DMS153 treated with DMSO at 0.1 percent for 48 hours (cell line): ENCODE measurements at regions not wholly inside any gene's neighbourhood (a gene's known extent, or its start where the extent isn't known, plus 50 kb on each side); places are given as distances from the start of the nearest gene placed in this dataset.
"Not testable (repeated sequence)": the region's sequence is repeated elsewhere in the genome, so short reads cannot be mapped to it uniquely, and the experiment has no call there.

Experiments used
- DNase-seq: peaks from one replicate; lab custom pipeline; 2025; ENCODE audit not compliant: unreplicated experiment; lab: John Stamatoyannopoulos, UW

GRCh38 chrX:94329182-94329581, 655.2 kb downstream of the FAM133A start:
- DNase-seq, result no peak

- not testable (repeated sequence) for DNase-seq
Measured at GRCh38 chrX:94341730-94342129, 667.7 kb downstream of the FAM133A start.

GRCh38 chrX:94361241-94361640, 687.2 kb downstream of the FAM133A start:
- DNase-seq, result no peak

GRCh38 chrX:94365736-94366135, 691.7 kb downstream of the FAM133A start:
- no peak for DNase-seq

- DNase-seq, result no peak
Measured at GRCh38 chrX:94366616-94367015, 692.6 kb downstream of the FAM133A start.

- no peak for DNase-seq
Measured at GRCh38 chrX:94389044-94389443, 715.0 kb downstream of the FAM133A start.

GRCh38 chrX:94400488-94400887, 726.5 kb downstream of the FAM133A start:
- DNase-seq, result no peak

- DNase-seq, result no peak
Measured at GRCh38 chrX:94401426-94401825, 727.4 kb downstream of the FAM133A start.

- no peak for DNase-seq
Measured at GRCh38 chrX:94414746-94415145, 740.7 kb downstream of the FAM133A start.

GRCh38 chrX:94418065-94418464, 744.1 kb downstream of the FAM133A start:
- no peak for DNase-seq

GRCh38 chrX:94424456-94424855, 750.5 kb downstream of the FAM133A start:
- no peak for DNase-seq

- no peak for DNase-seq
Measured at GRCh38 chrX:94430091-94430490, 756.1 kb downstream of the FAM133A start.

- no peak for DNase-seq
Measured at GRCh38 chrX:94435799-94436198, 761.8 kb downstream of the FAM133A start.

- no peak for DNase-seq
Measured at GRCh38 chrX:94454159-94454558, 780.2 kb downstream of the FAM133A start.

GRCh38 chrX:94454606-94455005, 780.6 kb downstream of the FAM133A start:
- no peak for DNase-seq

GRCh38 chrX:94455782-94456181, 781.8 kb downstream of the FAM133A start:
- no peak for DNase-seq

- DNase-seq, result no peak
Measured at GRCh38 chrX:94492541-94492940, 818.5 kb downstream of the FAM133A start.

- no peak for DNase-seq
Measured at GRCh38 chrX:94493405-94493804, 819.4 kb downstream of the FAM133A start.

GRCh38 chrX:94511564-94511963, 837.6 kb downstream of the FAM133A start:
- DNase-seq, result no peak

- DNase-seq, result no peak
Measured at GRCh38 chrX:94515009-94515408, 841.0 kb downstream of the FAM133A start.

GRCh38 chrX:94524867-94525266, 850.9 kb downstream of the FAM133A start:
- no peak for DNase-seq

GRCh38 chrX:94545722-94546121, 871.7 kb downstream of the FAM133A start:
- no peak for DNase-seq

- no peak for DNase-seq
Measured at GRCh38 chrX:94551831-94552230, 877.8 kb downstream of the FAM133A start.

GRCh38 chrX:94560930-94561329, 886.9 kb downstream of the FAM133A start:
- DNase-seq, result no peak
